ENCODE measurements at regions not wholly inside any gene's neighbourhood (a gene's known extent, or its start where the extent isn't known, plus 50 kb on each side); places are given as distances from the start of the nearest gene placed in this dataset.
A peak's percentile ranks its signal among the peaks of the same experiment; 100 is the strongest.
"Not testable (repeated sequence)": the region's sequence is repeated elsewhere in the genome, so short reads cannot be mapped to it uniquely, and the experiment has no call there.

DNA sequence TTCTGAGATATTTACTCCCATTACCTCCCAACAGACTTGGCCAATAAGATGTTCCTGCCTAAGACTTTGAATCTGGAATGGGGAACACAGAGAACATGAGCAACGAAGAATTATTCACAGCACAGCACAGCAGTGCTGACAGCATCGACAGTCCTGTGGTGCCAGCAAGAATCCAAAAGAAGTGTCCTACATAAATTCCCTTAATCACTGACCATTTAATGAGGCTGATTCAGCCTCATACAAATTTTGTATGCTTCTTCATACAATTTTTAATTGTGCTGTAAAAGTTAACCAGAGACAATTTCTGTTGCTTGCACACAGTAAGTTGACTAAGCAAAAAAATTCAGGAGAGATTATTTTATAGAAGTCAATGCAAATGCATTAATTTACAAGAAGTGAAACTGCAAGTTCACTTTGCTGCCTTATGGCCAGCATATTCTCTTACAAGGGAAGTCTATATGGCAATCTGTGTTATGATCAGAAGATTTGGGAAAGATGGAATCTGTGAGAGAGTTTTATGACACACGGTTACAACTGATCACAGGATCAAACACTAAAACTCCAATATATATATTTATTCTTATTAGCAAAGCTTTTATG lies 855.9 kb downstream of the LTN1 start:
- no peak for DNase-seq (ENCODE audit: low read depth in 2 of 2)

DNA sequence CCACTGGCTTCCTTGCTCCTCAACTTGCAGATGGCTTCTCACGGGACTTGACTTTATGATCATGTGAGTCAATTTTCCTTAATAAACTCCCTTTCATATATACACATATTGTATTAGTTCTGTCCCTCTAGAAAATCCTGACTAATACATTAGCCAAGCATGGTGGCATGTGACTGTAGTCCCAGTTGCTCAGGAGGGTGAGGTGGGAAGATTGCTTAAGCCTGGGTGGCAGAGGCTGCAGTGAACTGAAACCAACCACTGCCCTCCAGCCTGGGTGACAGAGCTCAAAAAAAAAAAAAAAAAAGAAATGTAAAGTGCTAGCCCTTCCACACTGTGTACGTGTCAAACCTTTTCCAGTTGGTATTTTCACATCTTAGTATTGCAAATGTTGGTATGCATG lies 857.0 kb downstream of the LTN1 start:
- no peak for DNase-seq (ENCODE audit: low read depth in 2 of 2)

GRCh38 chr21:28133116-28133515 lies 859.6 kb downstream of the LTN1 start:
- DNase-seq (ENCODE audit: low read depth in 2 of 2): no peak

DNA sequence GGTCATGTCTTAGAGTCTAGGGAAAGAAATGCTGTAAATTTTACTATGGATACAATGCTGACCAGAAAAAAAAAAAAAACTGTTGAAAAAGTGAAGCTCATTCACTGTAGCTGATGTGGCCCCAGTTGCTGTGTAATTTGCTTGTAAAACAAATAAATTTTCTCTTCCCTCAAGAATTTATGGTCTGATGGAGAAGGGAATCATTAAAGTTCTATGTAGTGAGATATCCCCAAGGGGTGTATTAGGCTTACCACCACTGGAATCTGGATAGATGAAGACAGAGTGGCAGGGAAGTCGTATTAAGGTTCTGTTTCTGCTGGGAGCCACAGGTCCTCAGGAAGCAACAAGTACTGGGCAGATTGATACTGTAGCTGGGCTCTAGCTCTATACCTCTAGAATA lies 860.0 kb downstream of the LTN1 start:
- no peak for DNase-seq (ENCODE audit: low read depth in 2 of 2)

- no peak for DNase-seq (ENCODE audit: low read depth in 2 of 2)
Observed at GRCh38 chr21:28127175-28127785, 865.4 kb downstream of the LTN1 start.

DNA sequence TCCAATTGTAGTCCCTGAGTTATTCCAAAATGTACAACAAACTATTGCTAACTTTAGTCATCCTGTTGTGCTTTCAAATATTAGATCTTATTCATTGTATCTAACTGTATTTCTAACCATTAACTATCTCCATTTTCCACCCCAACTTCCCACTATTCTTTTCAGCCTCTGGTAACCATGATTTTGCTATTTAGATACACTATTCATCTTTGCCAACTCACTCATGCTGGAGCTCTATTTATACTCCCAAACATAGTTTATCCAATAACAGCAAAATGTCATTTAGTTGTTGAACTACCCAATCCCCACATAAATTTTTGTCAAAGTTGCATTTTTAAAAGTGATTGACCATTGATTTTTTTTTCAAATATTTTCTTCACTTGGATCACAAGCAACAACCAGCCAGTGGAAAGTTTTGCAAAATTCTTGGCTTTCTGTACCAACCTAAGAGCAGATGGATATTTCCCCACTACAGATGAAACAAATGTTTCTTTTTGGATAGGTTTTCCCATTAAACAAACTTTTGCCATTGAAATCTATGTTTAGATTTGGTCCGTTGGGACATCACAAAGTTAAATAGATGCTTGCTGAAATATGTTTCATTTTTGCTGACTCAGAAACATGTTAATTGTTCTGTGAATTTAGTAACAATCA lies 866.0 kb downstream of the LTN1 start:
- no peak for DNase-seq (ENCODE audit: low read depth in 2 of 2)

DNA sequence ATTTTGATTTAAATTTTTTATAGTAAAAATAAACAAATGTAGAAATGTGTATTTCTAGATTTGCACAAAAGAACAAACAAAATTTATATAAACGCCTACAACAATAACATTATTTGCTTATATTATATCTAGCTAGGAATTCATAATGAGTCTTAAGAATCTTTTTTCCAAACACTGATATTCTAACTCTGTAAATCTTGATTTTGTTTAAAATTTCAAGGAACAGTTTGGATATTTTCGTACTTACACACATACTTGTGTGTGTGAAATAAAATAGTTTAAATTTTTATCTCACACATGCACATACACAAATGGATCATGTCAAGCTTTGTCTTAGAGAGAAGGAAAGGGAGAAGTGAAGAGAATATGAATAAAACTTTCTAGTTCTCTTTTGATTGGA lies 868.1 kb downstream of the LTN1 start:
- no peak for DNase-seq (ENCODE audit: low read depth in 2 of 2)

- no peak for DNase-seq (ENCODE audit: low read depth in 2 of 2)
Observed at GRCh38 chr21:28118570-28118969, 874.1 kb downstream of the LTN1 start.

DNA sequence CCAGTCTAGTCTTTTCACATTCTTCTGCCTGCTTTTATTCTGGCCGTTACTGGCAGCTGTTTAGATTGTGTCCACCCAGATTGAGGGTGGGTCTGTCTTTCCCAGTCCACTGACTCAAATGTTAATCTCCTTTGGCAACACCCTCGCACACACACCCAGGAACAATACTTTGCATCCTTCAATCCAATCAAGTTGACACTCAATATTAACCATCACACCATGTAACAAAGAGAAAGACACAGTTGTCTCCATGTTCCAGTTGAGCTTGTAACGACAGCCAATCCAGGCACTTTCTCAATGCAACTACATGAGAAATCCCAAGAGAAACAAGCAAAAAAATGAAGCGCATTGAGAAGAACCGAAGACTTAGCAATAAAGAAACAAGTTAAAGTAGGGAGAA lies 877.7 kb downstream of the LTN1 start:
- DNase-seq (ENCODE audit: low read depth in 2 of 2): not testable (repeated sequence)

DNA sequence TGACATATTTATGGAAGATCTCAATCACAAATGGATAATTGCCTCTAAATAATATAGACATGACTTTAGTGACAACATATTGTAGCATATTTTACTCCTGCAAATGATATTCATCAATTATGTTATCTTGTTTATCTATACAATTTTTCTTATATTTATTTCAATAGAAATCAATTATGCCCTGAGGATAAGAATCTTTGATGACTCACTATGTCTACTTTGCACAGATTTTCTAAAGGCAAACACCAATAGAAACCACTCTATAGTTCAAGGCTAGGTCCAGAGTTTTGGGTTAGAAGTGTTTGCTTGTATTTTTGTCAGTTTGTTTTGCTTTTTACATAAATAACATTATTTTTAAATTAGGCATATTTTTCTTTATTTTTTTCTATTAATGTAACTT lies 879.0 kb downstream of the LTN1 start:
- no peak for DNase-seq (ENCODE audit: low read depth in 2 of 2)

- DNase-seq (ENCODE audit: low read depth in 2 of 2): no peak
Observed at GRCh38 chr21:28112511-28112910, 880.2 kb downstream of the LTN1 start.

GRCh38 chr21:28111151-28111619 lies 881.5 kb downstream of the LTN1 start:
- DNase-seq (ENCODE audit: low read depth in 2 of 2): peak in 1 of 2 donors; percentile 51

GRCh38 chr21:28110716-28111115 lies 882.0 kb downstream of the LTN1 start:
- no peak for DNase-seq (ENCODE audit: low read depth in 2 of 2)

- no peak for DNase-seq (ENCODE audit: low read depth in 2 of 2)
Observed at GRCh38 chr21:28110074-28110473, 882.6 kb downstream of the LTN1 start.

GRCh38 chr21:28106370-28106890 lies 886.2 kb downstream of the LTN1 start:
- no peak for DNase-seq (ENCODE audit: low read depth in 2 of 2)

DNA sequence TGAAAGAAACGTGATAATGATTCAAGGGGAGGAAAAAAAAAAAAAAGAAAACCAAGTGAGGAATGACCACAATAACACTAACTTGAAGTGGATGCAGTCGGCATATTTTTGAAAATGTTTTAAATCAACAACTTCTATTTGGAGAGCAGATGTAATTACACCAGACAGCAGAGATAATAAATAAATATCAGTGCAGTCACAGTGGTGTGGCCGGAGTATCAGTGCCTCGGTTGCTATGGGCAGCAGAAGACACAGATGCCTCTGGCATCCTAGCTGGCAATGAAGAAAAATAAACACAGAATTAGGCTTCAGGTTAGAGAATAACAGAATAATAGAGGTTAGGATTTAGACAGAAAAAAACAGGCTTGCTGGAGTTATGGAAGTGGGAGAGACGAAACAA lies 888.3 kb downstream of the LTN1 start:
- no peak for DNase-seq (ENCODE audit: low read depth in 2 of 2)

DNA sequence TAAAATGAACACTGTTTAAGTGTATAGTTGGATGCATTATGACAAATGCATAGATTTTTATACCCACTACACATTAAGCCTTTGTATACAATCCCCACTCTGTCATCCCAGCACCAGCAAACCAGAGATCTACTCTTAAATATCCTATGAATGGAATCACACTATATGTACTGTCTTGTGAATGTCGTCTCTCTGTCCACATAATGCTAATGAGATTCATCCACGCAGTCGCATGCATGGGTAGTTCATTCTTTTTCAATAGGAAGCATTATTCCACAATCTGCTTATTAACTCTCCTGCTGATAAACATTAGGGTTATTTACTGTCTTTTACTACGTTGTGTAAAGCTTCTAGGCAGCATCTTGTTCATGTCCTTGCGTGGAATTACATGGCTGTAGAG lies 892.3 kb downstream of the LTN1 start:
- DNase-seq (ENCODE audit: low read depth in 2 of 2): no peak

GRCh38 chr21:28099001-28099705 lies 893.5 kb downstream of the LTN1 start:
- DNase-seq (ENCODE audit: low read depth in 2 of 2): no peak

- no peak for DNase-seq (ENCODE audit: low read depth in 2 of 2)
Observed at GRCh38 chr21:28091466-28091865, 901.2 kb downstream of the LTN1 start.

GRCh38 chr21:28090546-28090945 lies 902.1 kb downstream of the LTN1 start:
- no peak for DNase-seq (ENCODE audit: low read depth in 2 of 2)

- DNase-seq (ENCODE audit: low read depth in 2 of 2): no peak
Observed at GRCh38 chr21:28089599-28090441, 902.9 kb downstream of the LTN1 start.

Measured in lung microvascular endothelial cell (primary cell).